HL-60 (cell line): ENCODE measurements at regions not wholly inside any gene's neighbourhood (a gene's known extent, or its start where the extent isn't known, plus 50 kb on each side); places are given as distances from the start of the nearest gene placed in this dataset.

ENCODE experiments used
- DNase-seq, 2 experiments: peaks; one replicate each; pipeline ENCODE4 v3.0.0-alpha.2; 2010 to 2020; ENCODE audit warnings: low read depth in 1 of 2, low spot score in 1 of 2
- H3K27ac ChIP-seq: fragments of 250-450 bp; sonication (Bioruptor Pico); replicated peaks from 2 replicates; pipeline ENCODE4 v1.5.1; 2020; ENCODE audit warnings: mild to moderate bottlenecking, moderate library complexity
- H3K27me3 ChIP-seq: fragments of 250-450 bp; sonication (Bioruptor Pico); 2 replicates; pipeline ENCODE4 v1.5.1; 2021; ENCODE audit warnings: mild to moderate bottlenecking, moderate library complexity; ENCODE audit not compliant: insufficient read depth, poor library complexity, severe bottlenecking
- H3K4me3 ChIP-seq: replicated peaks from 2 replicates; pipeline ENCODE4 v1.5.1; 2011; ENCODE audit warnings: mild to moderate bottlenecking, control low read depth, low read length; ENCODE audit not compliant: insufficient read depth
- CTCF ChIP-seq: IDR thresholded peaks from one replicate; pipeline ENCODE4 v1.5.1; 2011; ENCODE audit warnings: low read length, control low read depth, inconsistent platforms; ENCODE audit not compliant: insufficient read depth
- GABPA ChIP-seq: IDR thresholded peaks from 2 replicates; pipeline ENCODE4 v1.6.1; 2012; ENCODE audit warnings: low read depth
- POLR2AphosphoS5 ChIP-seq: IDR thresholded peaks from 2 replicates; pipeline ENCODE4 v1.6.1; 2012; ENCODE audit warnings: low read depth
- REST ChIP-seq: IDR thresholded peaks from 2 replicates; pipeline ENCODE4 v1.6.1; 2012; ENCODE audit warnings: low read depth; ENCODE audit not compliant: insufficient replicate concordance
- SPI1 ChIP-seq: IDR thresholded peaks from 2 replicates; pipeline ENCODE4 v1.6.1; 2012; ENCODE audit warnings: low read depth, mild to moderate bottlenecking, borderline replicate concordance

- no peak overlapping the region for H3K4me3 ChIP-seq
- H3K27me3 ChIP-seq: peaks cover 2% of the 10 kb centered on the region
- H3K27ac ChIP-seq: no peak overlapping the region
- no peak for DNase-seq
- TF ChIP-seq REST: no peak
- TF ChIP-seq POLR2AphosphoS5: no peak
- TF ChIP-seq SPI1: no peak
- TF ChIP-seq CTCF: no peak
- no peak for TF ChIP-seq GABPA
These were observed 190.7 kb downstream of the INSIG2 start for GRCh38 chr2:118279005-118279404.

GRCh38 chr2:118278046-118278445 lies 189.8 kb downstream of the INSIG2 start:
- H3K27me3 ChIP-seq: peaks cover 2% of the 10 kb centered on the region
- no peak for DNase-seq
- no peak for TF ChIP-seq REST
- no peak for TF ChIP-seq SPI1
- no peak for TF ChIP-seq CTCF
- no peak for TF ChIP-seq GABPA
- no peak for TF ChIP-seq POLR2AphosphoS5
- H3K4me3 ChIP-seq: no peak overlapping the region
- no peak overlapping the region for H3K27ac ChIP-seq

- Histone ChIP-seq H3K27me3 (no peaks in the 10 kb centered on the region), H3K27ac (no peak overlapping the region), H3K4me3 (no peak overlapping the region)
- TF ChIP-seq GABPA: no peak
- no peak for TF ChIP-seq SPI1
- no peak for TF ChIP-seq REST
- no peak for TF ChIP-seq CTCF
- no peak for TF ChIP-seq POLR2AphosphoS5
- DNase-seq: no peak
These were observed 186.7 kb downstream of the INSIG2 start for GRCh38 chr2:118274841-118275510.
